A549 (cell line): ENCODE measurements at regions not wholly inside any gene's neighbourhood (a gene's known extent, or its start where the extent isn't known, plus 50 kb on each side); places are given as distances from the start of the nearest gene placed in this dataset.

Source experiments
- CTCF ChIP-seq: fragments of >200 bp; sonication (Bioruptor Twin); formaldehyde crosslinking; IDR thresholded peaks from 3 replicates; pipeline ENCODE4 v1.5.1; 2016
- ESRRA ChIP-seq: fragments of 150-350 bp; IDR thresholded peaks from 2 replicates; pipeline ENCODE4 v1.6.1; 2014; ENCODE audit warnings: mild to moderate bottlenecking, low read length, borderline replicate concordance
- HDAC2 ChIP-seq: fragments of 200-600 bp; sonication (generic); IDR thresholded peaks from 2 replicates; pipeline ENCODE4 v1.6.1; 2016
- KDM1A ChIP-seq: fragments of 200-600 bp; sonication (generic); IDR thresholded peaks from 2 replicates; pipeline ENCODE4 v1.6.1; 2016; ENCODE audit warnings: low read depth, mild to moderate bottlenecking
- MAX ChIP-seq: IDR thresholded peaks from 2 replicates; pipeline ENCODE4 v1.6.1; 2012
- NFE2L2 ChIP-seq: fragments of 150-350 bp; conservative IDR thresholded peaks from 2 replicates; pipeline ENCODE4 v1.6.1; 2014; ENCODE audit warnings: low read length
- POLR2A ChIP-seq: IDR thresholded peaks from 2 replicates; pipeline ENCODE4 v1.6.1; 2012; ENCODE audit warnings: mild to moderate bottlenecking, low read length
- RCOR1 ChIP-seq: fragments of 150-350 bp; IDR thresholded peaks from 2 replicates; pipeline ENCODE4 v1.6.1; 2014; ENCODE audit warnings: antibody characterized with exemption, low read length, low read depth
- REST ChIP-seq: fragments of 200-600 bp; sonication (generic); IDR thresholded peaks from 2 replicates; pipeline ENCODE4 v1.6.1; 2016; ENCODE audit warnings: antibody characterized with exemption, mild to moderate bottlenecking, moderate library complexity
- SMC3 ChIP-seq: fragments of >200 bp; sonication (Bioruptor Twin); formaldehyde crosslinking; IDR thresholded peaks from 3 replicates; pipeline ENCODE4 v1.6.1; 2018; ENCODE audit warnings: inconsistent platforms
- SREBF2 ChIP-seq: fragments of 450-650 bp; IDR thresholded peaks from 2 replicates; pipeline ENCODE4 v1.6.1; 2014; ENCODE audit warnings: mild to moderate bottlenecking, moderate library complexity
- TFCP2L1 ChIP-seq: fragments of 250-450 bp; sonication (Bioruptor Pico); IDR thresholded peaks from 2 replicates; pipeline ENCODE4 v1.5.0; 2021; ENCODE audit warnings: mild to moderate bottlenecking
- TP53 ChIP-seq: fragments of 250-450 bp; sonication (Bioruptor Pico); IDR thresholded peaks from 2 replicates; pipeline ENCODE4 v1.5.0; 2021; ENCODE audit warnings: mild to moderate bottlenecking, moderate library complexity

- TF ChIP-seq ESRRA (no peak), POLR2A (no peak), TP53 (no peak), HDAC2 (no peak), CTCF (no peak), TFCP2L1 (CRISPR knock-in tag) (no peak), NFE2L2 (no peak), REST (no peak), SMC3 (no peak), RCOR1 (no peak), SREBF2 (no peak), KDM1A (no peak), MAX (no peak)
Measured at GRCh38 chr9:134547161-134548100, 94.2 kb upstream of the COL5A1 start.
